OCI-LY3 (cell line): ENCODE measurements at regions not wholly inside any gene's neighbourhood (a gene's known extent, or its start where the extent isn't known, plus 50 kb on each side); places are given as distances from the start of the nearest gene placed in this dataset.

Source experiments
- EZH2phosphoT487 ChIP-seq: fragments of 200-600 bp; shearing (Covaris generic); IDR thresholded peaks from 2 replicates; pipeline ENCODE4 v1.6.1; 2018; ENCODE audit warnings: antibody characterized with exemption, mixed run types, low read depth
- TF ChIP-seq, protein P1 (sequence below): fragments of 200-600, 300-600 bp; sonication (generic); IDR thresholded peaks from 2 replicates; pipeline ENCODE4 v1.5.1; 2014; ENCODE audit warnings: antibody characterized with exemption, low read length, low read depth

DNA sequence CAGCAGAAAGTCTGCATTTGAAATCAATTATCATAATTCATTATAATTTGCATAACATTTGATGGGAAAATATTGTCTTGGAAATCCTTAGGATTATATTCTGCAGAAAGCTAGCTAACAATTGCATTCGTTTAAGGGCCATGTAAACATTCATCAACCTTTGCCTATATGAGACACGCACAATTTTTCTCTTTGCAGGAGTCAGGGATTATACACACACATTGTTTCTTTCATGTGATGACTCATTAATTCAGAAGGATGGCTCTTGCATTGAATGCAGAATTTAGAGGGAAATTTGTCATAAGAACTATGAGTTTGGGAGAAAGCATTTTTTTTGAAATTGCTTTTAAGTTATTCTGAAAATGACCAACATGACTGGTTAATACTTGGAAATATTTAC lies 844.7 kb downstream of the DIPK2A start:
- TF ChIP-seq, protein P1, sequence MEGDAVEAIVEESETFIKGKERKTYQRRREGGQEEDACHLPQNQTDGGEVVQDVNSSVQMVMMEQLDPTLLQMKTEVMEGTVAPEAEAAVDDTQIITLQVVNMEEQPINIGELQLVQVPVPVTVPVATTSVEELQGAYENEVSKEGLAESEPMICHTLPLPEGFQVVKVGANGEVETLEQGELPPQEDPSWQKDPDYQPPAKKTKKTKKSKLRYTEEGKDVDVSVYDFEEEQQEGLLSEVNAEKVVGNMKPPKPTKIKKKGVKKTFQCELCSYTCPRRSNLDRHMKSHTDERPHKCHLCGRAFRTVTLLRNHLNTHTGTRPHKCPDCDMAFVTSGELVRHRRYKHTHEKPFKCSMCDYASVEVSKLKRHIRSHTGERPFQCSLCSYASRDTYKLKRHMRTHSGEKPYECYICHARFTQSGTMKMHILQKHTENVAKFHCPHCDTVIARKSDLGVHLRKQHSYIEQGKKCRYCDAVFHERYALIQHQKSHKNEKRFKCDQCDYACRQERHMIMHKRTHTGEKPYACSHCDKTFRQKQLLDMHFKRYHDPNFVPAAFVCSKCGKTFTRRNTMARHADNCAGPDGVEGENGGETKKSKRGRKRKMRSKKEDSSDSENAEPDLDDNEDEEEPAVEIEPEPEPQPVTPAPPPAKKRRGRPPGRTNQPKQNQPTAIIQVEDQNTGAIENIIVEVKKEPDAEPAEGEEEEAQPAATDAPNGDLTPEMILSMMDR: no peak
- TF ChIP-seq EZH2phosphoT487: no peak
